Testis (tissue), 2 donors: ENCODE measurements at regions not wholly inside any gene's neighbourhood (a gene's known extent, or its start where the extent isn't known, plus 50 kb on each side); places are given as distances from the start of the nearest gene placed in this dataset.

ENCODE experiments used
- DNase-seq: peaks from one replicate; pipeline ENCODE4 v3.0.0-alpha.2; 2019
- H3K27ac ChIP-seq, 2 donors: fragments of 200-600 bp; sonication (generic); one replicate each; pipeline ENCODE4 v1.5.1; 2019
- H3K27me3 ChIP-seq: fragments of 200-600 bp; sonication (generic); one replicate; pipeline ENCODE4 v1.5.1; 2019
- H3K36me3 ChIP-seq: fragments of 200-600 bp; sonication (generic); one replicate; pipeline ENCODE4 v1.5.1; 2017; ENCODE audit warnings: low read depth; ENCODE audit errors: missing control alignments
- H3K4me1 ChIP-seq: fragments of 200-600 bp; sonication (generic); one replicate; pipeline ENCODE4 v1.5.1; 2019
- H3K4me3 ChIP-seq, 2 donors: fragments of 200-600 bp; sonication (generic); one replicate each; pipeline ENCODE4 v1.5.1; 2017 to 2019
- H3K9me3 ChIP-seq: fragments of 200-600 bp; sonication (generic); one replicate; pipeline ENCODE4 v1.5.1; 2017
- CTCF ChIP-seq, 3 experiments: fragments of 450-650 bp in 2 of 3; fragments of 200-600 bp in 1 of 3; sonication (generic) in 1 of 3; IDR thresholded peaks; one replicate each; pipeline ENCODE4 v1.5.1; 2016 to 2019; ENCODE audit warnings: antibody characterized with exemption in 3 of 3, mild to moderate bottlenecking in 2 of 3, moderate library complexity in 1 of 3
- POLR2A ChIP-seq: fragments of 450-650 bp; IDR thresholded peaks from one replicate; pipeline ENCODE4 v1.6.1; 2017; ENCODE audit warnings: antibody characterized with exemption, mild to moderate bottlenecking, moderate library complexity
- WGBS, 2 donors: methylation state at CpG; one replicate each; pipeline ENCODE4 v1.1.5; 2018; 5-methylcytosine and 5-hydroxymethylcytosine counted together
- intact Hi-C: fragments of 100-400 bp; cut with DNase I; formaldehyde crosslinking; loops from one replicate; pipeline ENCODE4 v1.15.1; 2023; ENCODE audit warnings: low total_unique reads

- H3K4me1 ChIP-seq = no peaks in the 10 kb centered on the region
- intact Hi-C loops = no loop called here
- no peaks in the 10 kb centered on the region for H3K36me3 ChIP-seq
- TF ChIP-seq CTCF (IDR thresholded peaks at IDR 0.05) (no peak), POLR2A (no peak)
- H3K27me3 ChIP-seq = no peaks in the 10 kb centered on the region
- no peak overlapping the region for H3K4me3 ChIP-seq
- no peak overlapping the region for H3K27ac ChIP-seq
- DNase-seq = no peak
- no peaks in the 10 kb centered on the region for H3K9me3 ChIP-seq
- WGBS, 2 donors = 70 to 82% methylated on average over 5 of the region's 5 CpGs
These were observed 541.4 kb upstream of the ZNF462 start for GRCh38 chr9:106321394-106322180.

- H3K36me3 ChIP-seq = no peaks in the 10 kb centered on the region
- no peak overlapping the region for H3K4me3 ChIP-seq
- no peak overlapping the region for H3K27ac ChIP-seq
- 66 to 69% methylated on average over 4 of the region's 4 CpGs for WGBS, 2 donors
- no peak for DNase-seq
- intact Hi-C loops = no loop called here
- no peaks in the 10 kb centered on the region for H3K27me3 ChIP-seq
- TF ChIP-seq CTCF (IDR thresholded peaks at IDR 0.05) = no peak
- no peak for TF ChIP-seq POLR2A
- H3K4me1 ChIP-seq = no peaks in the 10 kb centered on the region
- H3K9me3 ChIP-seq = no peaks in the 10 kb centered on the region
These were observed 540.2 kb upstream of the ZNF462 start for GRCh38 chr9:106322706-106323245.

- H3K4me3 ChIP-seq = no peak overlapping the region
- 90 to 92% methylated on average over 10 of the region's 10 CpGs for WGBS, 2 donors
- no peak for DNase-seq
- TF ChIP-seq CTCF (IDR thresholded peaks at IDR 0.05) = no peak
- TF ChIP-seq POLR2A = no peak
- no peaks in the 10 kb centered on the region for H3K9me3 ChIP-seq
- no peaks in the 10 kb centered on the region for H3K27me3 ChIP-seq
- H3K36me3 ChIP-seq = no peaks in the 10 kb centered on the region
- no peaks in the 10 kb centered on the region for H3K4me1 ChIP-seq
- no peak overlapping the region for H3K27ac ChIP-seq
- intact Hi-C loops = no loop called here
These were observed 538.8 kb upstream of the ZNF462 start for GRCh38 chr9:106324053-106324585.

- intact Hi-C loops = no loop called here
- WGBS, 2 donors = 55 to 56% methylated on average over 7 of the region's 7 CpGs
- Histone ChIP-seq H3K27me3 (no peaks in the 10 kb centered on the region), H3K4me3 (no peak overlapping the region), H3K27ac (no peak overlapping the region), H3K4me1 (no peaks in the 10 kb centered on the region), H3K36me3 (no peaks in the 10 kb centered on the region), H3K9me3 (no peaks in the 10 kb centered on the region)
- DNase-seq = no peak
- TF ChIP-seq CTCF (IDR thresholded peaks at IDR 0.05) (no peak), POLR2A (no peak)
These were observed 538.2 kb upstream of the ZNF462 start for GRCh38 chr9:106324591-106325280.
